NOMO-1 treated with DMSO at 0.1 percent for 48 hours (cell line): ENCODE measurements at regions not wholly inside any gene's neighbourhood (a gene's known extent, or its start where the extent isn't known, plus 50 kb on each side); places are given as distances from the start of the nearest gene placed in this dataset.

Experiments
- DNase-seq: peaks from one replicate; lab custom pipeline; 2025; ENCODE audit not compliant: unreplicated experiment; lab: John Stamatoyannopoulos, UW

- peak; percentile 80 for DNase-seq
Measured at GRCh38 chr17:68812876-68813584, 142.2 kb downstream of the ABCA8 start.

- no peak for DNase-seq
Measured at GRCh38 chr17:68809148-68809547, 146.0 kb downstream of the ABCA8 start.

GRCh38 chr17:68807998-68808772, 147.0 kb downstream of the ABCA8 start:
- no peak for DNase-seq

- no peak for DNase-seq
Measured at GRCh38 chr17:68805609-68806008, 149.6 kb downstream of the ABCA8 start.

GRCh38 chr17:68804777-68805520, 150.2 kb downstream of the ABCA8 start:
- DNase-seq, result no peak

GRCh38 chr17:68803164-68803929, 151.8 kb downstream of the ABCA8 start:
- DNase-seq, result no peak

GRCh38 chr17:68801335-68802247, 153.6 kb downstream of the ABCA8 start:
- DNase-seq, result no peak

GRCh38 chr17:68800751-68801150, 154.4 kb downstream of the ABCA8 start:
- no peak for DNase-seq

GRCh38 chr17:68794636-68795434, 160.4 kb downstream of the ABCA8 start:
- peak; percentile 61 for DNase-seq

GRCh38 chr17:68792873-68793272, 162.3 kb downstream of the ABCA8 start:
- DNase-seq, result no peak

- DNase-seq, result peak; percentile 21
Measured at GRCh38 chr17:68792042-68792685, 163.0 kb downstream of the ABCA8 start.

GRCh38 chr17:68790931-68791330, 164.3 kb downstream of the ABCA8 start:
- DNase-seq, result no peak

GRCh38 chr17:68790492-68790891, 164.7 kb downstream of the ABCA8 start:
- no peak for DNase-seq

GRCh38 chr17:68789203-68789962, 165.8 kb downstream of the ABCA8 start:
- DNase-seq, result no peak

GRCh38 chr17:68785565-68786486, 169.4 kb downstream of the ABCA8 start:
- DNase-seq, result peak; percentile 25

GRCh38 chr17:68784431-68784830, 170.8 kb downstream of the ABCA8 start:
- no peak for DNase-seq

- no peak for DNase-seq
Measured at GRCh38 chr17:68783861-68784260, 171.3 kb downstream of the ABCA8 start.
